Loucy (cell line): ENCODE measurements at regions not wholly inside any gene's neighbourhood (a gene's known extent, or its start where the extent isn't known, plus 50 kb on each side); places are given as distances from the start of the nearest gene placed in this dataset.

ENCODE experiments used
- EZH2phosphoT487 ChIP-seq: fragments of 200-600 bp; IDR thresholded peaks from 2 replicates; pipeline ENCODE4 v1.6.1; 2018; ENCODE audit warnings: antibody characterized with exemption, mild to moderate bottlenecking, moderate library complexity, borderline replicate concordance
- TF ChIP-seq, protein P1 (sequence below): fragments of 200-600 bp; sonication (generic); conservative IDR thresholded peaks from 2 replicates; pipeline ENCODE4 v1.5.1; 2014; ENCODE audit warnings: mild to moderate bottlenecking, antibody characterized with exemption, low read length

- no peak for TF ChIP-seq EZH2phosphoT487
- TF ChIP-seq, protein P1, sequence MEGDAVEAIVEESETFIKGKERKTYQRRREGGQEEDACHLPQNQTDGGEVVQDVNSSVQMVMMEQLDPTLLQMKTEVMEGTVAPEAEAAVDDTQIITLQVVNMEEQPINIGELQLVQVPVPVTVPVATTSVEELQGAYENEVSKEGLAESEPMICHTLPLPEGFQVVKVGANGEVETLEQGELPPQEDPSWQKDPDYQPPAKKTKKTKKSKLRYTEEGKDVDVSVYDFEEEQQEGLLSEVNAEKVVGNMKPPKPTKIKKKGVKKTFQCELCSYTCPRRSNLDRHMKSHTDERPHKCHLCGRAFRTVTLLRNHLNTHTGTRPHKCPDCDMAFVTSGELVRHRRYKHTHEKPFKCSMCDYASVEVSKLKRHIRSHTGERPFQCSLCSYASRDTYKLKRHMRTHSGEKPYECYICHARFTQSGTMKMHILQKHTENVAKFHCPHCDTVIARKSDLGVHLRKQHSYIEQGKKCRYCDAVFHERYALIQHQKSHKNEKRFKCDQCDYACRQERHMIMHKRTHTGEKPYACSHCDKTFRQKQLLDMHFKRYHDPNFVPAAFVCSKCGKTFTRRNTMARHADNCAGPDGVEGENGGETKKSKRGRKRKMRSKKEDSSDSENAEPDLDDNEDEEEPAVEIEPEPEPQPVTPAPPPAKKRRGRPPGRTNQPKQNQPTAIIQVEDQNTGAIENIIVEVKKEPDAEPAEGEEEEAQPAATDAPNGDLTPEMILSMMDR = no peak
Measured at GRCh38 chr4:177853229-177853628, 411.0 kb upstream of the AGA start.
